WTC11 (cell line): ENCODE measurements at regions not wholly inside any gene's neighbourhood (a gene's known extent, or its start where the extent isn't known, plus 50 kb on each side); places are given as distances from the start of the nearest gene placed in this dataset.

Experiments
- ATAC-seq: fragments of 200-7000 bp; cut with Tn5 transposase; 2 replicates; pipeline ENCODE4 v1.10.0; 2021; ENCODE audit warnings: mild to moderate bottlenecking, moderate library complexity
- CTCF ChIA-PET: fragments of 300-600 bp; sonication (Branson Sonifier 250); formaldehyde crosslinking; loops from one replicate; lab custom pipeline; 2021; ENCODE audit warnings: antibody characterized with exemption; lab: Charles Lee
- POLR2A ChIA-PET: fragments of 350-600 bp; sonication (Branson Sonifier 250); formaldehyde crosslinking; loops from one replicate; lab custom pipeline; 2021; ENCODE audit warnings: antibody characterized with exemption; lab: Charles Lee
- DNase-seq: peaks from one replicate; pipeline ENCODE4 v3.0.0; 2021; ENCODE audit warnings: low spot score
- H3K27ac Mint-ChIP-seq: 2 replicates; pipeline ENCODE4 v1.8.0; 2021; ENCODE audit warnings: mixed read lengths
- H3K27me3 Mint-ChIP-seq: 2 replicates; pipeline ENCODE4 v1.8.0; 2021; ENCODE audit warnings: low read depth, mild to moderate bottlenecking, moderate library complexity, mixed read lengths
- H3K36me3 Mint-ChIP-seq: 2 replicates; pipeline ENCODE4 v1.8.0; 2021; ENCODE audit warnings: mixed read lengths
- H3K4me1 Mint-ChIP-seq: 2 replicates; pipeline ENCODE4 v1.8.0; 2022; ENCODE audit warnings: mixed read lengths
- H3K4me3 Mint-ChIP-seq: 2 replicates; pipeline ENCODE4 v1.8.0; 2021; ENCODE audit warnings: mild to moderate bottlenecking, moderate library complexity, mixed read lengths
- H3K9me3 Mint-ChIP-seq: 2 replicates; pipeline ENCODE4 v1.8.0; 2021; ENCODE audit warnings: mixed read lengths
- AFF4 ChIP-seq: sonication (generic); formaldehyde crosslinking; IDR thresholded peaks from 2 replicates; pipeline ENCODE4 v1.8.1; 2023; ENCODE audit warnings: mild to moderate bottlenecking, missing genetic modification reagents, borderline replicate concordance
- AR ChIP-seq: fragments of 250-450 bp; sonication (Bioruptor Pico); IDR thresholded peaks from 2 replicates; pipeline ENCODE4 v1.9.0; 2021; ENCODE audit warnings: mild to moderate bottlenecking
- ATF6 ChIP-seq: sonication (generic); formaldehyde crosslinking; IDR thresholded peaks from 2 replicates; pipeline ENCODE4 v1.8.1; 2023; ENCODE audit warnings: mild to moderate bottlenecking, missing genetic modification reagents
- CBFB ChIP-seq: sonication (generic); formaldehyde crosslinking; IDR thresholded peaks from 2 replicates; pipeline ENCODE4 v1.8.1; 2022; ENCODE audit warnings: mild to moderate bottlenecking, low read depth, missing genetic modification reagents
- E2F5 ChIP-seq: sonication (generic); formaldehyde crosslinking; IDR thresholded peaks from 2 replicates; pipeline ENCODE4 v1.8.1; 2022; ENCODE audit warnings: mild to moderate bottlenecking, moderate library complexity, missing genetic modification reagents
- GABPB1 ChIP-seq: sonication (generic); formaldehyde crosslinking; IDR thresholded peaks from 2 replicates; pipeline ENCODE4 v1.8.1; 2023; ENCODE audit warnings: mild to moderate bottlenecking, missing genetic modification reagents
- GRHL2 ChIP-seq: fragments of 250-450 bp; sonication (Bioruptor Pico); IDR thresholded peaks from 2 replicates; pipeline ENCODE4 v1.8.0; 2022; ENCODE audit warnings: mild to moderate bottlenecking, moderate library complexity; ENCODE audit not compliant: insufficient replicate concordance, severe bottlenecking
- MYBL2 ChIP-seq: sonication (generic); formaldehyde crosslinking; IDR thresholded peaks from 2 replicates; pipeline ENCODE4 v1.8.1; 2023; ENCODE audit warnings: mild to moderate bottlenecking, moderate library complexity, missing genetic modification reagents
- NFYB ChIP-seq: sonication (generic); formaldehyde crosslinking; conservative IDR thresholded peaks from 2 replicates; pipeline ENCODE4 v1.8.0; 2022; ENCODE audit warnings: low read depth, missing genetic modification reagents
- PREB ChIP-seq: sonication (generic); formaldehyde crosslinking; IDR thresholded peaks from 2 replicates; pipeline ENCODE4 v1.8.1; 2022; ENCODE audit warnings: mild to moderate bottlenecking, missing genetic modification reagents, moderate library complexity, borderline replicate concordance
- TEAD4 ChIP-seq: sonication (generic); formaldehyde crosslinking; IDR thresholded peaks from 2 replicates; pipeline ENCODE4 v1.8.0; 2022; ENCODE audit warnings: mild to moderate bottlenecking, missing genetic modification reagents
- TP53 ChIP-seq: sonication (generic); formaldehyde crosslinking; IDR thresholded peaks from 2 replicates; pipeline ENCODE4 v1.8.1; 2023; ENCODE audit warnings: mild to moderate bottlenecking, missing genetic modification reagents
- ZBTB43 ChIP-seq: sonication (generic); formaldehyde crosslinking; IDR thresholded peaks from 2 replicates; pipeline ENCODE4 v1.8.1; 2023; ENCODE audit warnings: mild to moderate bottlenecking, missing genetic modification reagents
- ZMAT4 ChIP-seq: fragments of 250-450 bp; sonication (Bioruptor Pico); IDR thresholded peaks from 2 replicates; pipeline ENCODE4 v1.9.0; 2021; ENCODE audit warnings: mild to moderate bottlenecking
- ZNF138 ChIP-seq: sonication (generic); formaldehyde crosslinking; conservative IDR thresholded peaks from 2 replicates; pipeline ENCODE4 v1.8.1; 2022; ENCODE audit warnings: mild to moderate bottlenecking, moderate library complexity, missing genetic modification reagents
- ZNF219 ChIP-seq: sonication (generic); formaldehyde crosslinking; IDR thresholded peaks from 2 replicates; pipeline ENCODE4 v1.8.0; 2023; ENCODE audit warnings: missing genetic modification reagents, mild to moderate bottlenecking, borderline replicate concordance
- ZNF232 ChIP-seq: sonication (generic); formaldehyde crosslinking; IDR thresholded peaks from 2 replicates; pipeline ENCODE4 v1.8.0; 2022; ENCODE audit warnings: mild to moderate bottlenecking, missing genetic modification reagents
- ZNF416 ChIP-seq: fragments of 250-450 bp; sonication (Bioruptor Pico); IDR thresholded peaks from 2 replicates; pipeline ENCODE4 v1.9.0; 2021; ENCODE audit warnings: mild to moderate bottlenecking, inconsistent platforms
- ZNF512 ChIP-seq: sonication (generic); formaldehyde crosslinking; IDR thresholded peaks from 2 replicates; pipeline ENCODE4 v1.8.1; 2022; ENCODE audit warnings: missing genetic modification reagents, borderline replicate concordance

GRCh38 chr20:40749985-40750506 lies 61.0 kb upstream of the MAFB start:
- peaks cover 3% of the 10 kb centered on the region; the same call in 1 of the 2 replicates for H3K27me3 Mint-ChIP-seq
- ATAC-seq (no peak), DNase-seq (no peak)
- no peak overlapping the region for H3K27ac Mint-ChIP-seq
- no peak overlapping the region for H3K4me3 Mint-ChIP-seq
- CTCF ChIA-PET: interaction anchor here (2.8 to 3.5 kb wide), 2 partner anchors 9 to 196 kb away, joined by 8 to 18 read pairs; no protein-coding TSS in a partner anchor
- H3K9me3 Mint-ChIP-seq: no peaks in the 10 kb centered on the region
- POLR2A ChIA-PET: no interaction called here
- no peaks in the 10 kb centered on the region for H3K4me1 Mint-ChIP-seq
- H3K36me3 Mint-ChIP-seq: no peaks in the 10 kb centered on the region
- TF ChIP-seq ZMAT4 (CRISPR knock-in tag) (no peak), PREB (CRISPR knock-in tag) (no peak), ZBTB43 (CRISPR knock-in tag) (no peak), TEAD4 (CRISPR knock-in tag) (no peak), ZNF232 (CRISPR knock-in tag) (no peak), GRHL2 (CRISPR knock-in tag) (no peak), ZNF219 (no peak), ZNF512 (no peak), E2F5 (CRISPR knock-in tag) (no peak), AR (CRISPR knock-in tag) (no peak), ATF6 (no peak), ZNF416 (CRISPR knock-in tag) (no peak), MYBL2 (CRISPR knock-in tag) (no peak), ZNF138 (CRISPR knock-in tag) (no peak), CBFB (CRISPR knock-in tag) (no peak), NFYB (CRISPR knock-in tag) (no peak), AFF4 (CRISPR knock-in tag) (no peak), GABPB1 (CRISPR knock-in tag) (no peak), TP53 (CRISPR knock-in tag) (no peak)
